HG03571 (cell line): ENCODE measurements at regions not wholly inside any gene's neighbourhood (a gene's known extent, or its start where the extent isn't known, plus 50 kb on each side); places are given as distances from the start of the nearest gene placed in this dataset.

ENCODE experiments used
- ATAC-seq: cut with Tn5 transposase; IDR thresholded peaks from one replicate; pipeline ENCODE4 v1.9.1; 2021; ENCODE audit not compliant: unreplicated experiment

DNA sequence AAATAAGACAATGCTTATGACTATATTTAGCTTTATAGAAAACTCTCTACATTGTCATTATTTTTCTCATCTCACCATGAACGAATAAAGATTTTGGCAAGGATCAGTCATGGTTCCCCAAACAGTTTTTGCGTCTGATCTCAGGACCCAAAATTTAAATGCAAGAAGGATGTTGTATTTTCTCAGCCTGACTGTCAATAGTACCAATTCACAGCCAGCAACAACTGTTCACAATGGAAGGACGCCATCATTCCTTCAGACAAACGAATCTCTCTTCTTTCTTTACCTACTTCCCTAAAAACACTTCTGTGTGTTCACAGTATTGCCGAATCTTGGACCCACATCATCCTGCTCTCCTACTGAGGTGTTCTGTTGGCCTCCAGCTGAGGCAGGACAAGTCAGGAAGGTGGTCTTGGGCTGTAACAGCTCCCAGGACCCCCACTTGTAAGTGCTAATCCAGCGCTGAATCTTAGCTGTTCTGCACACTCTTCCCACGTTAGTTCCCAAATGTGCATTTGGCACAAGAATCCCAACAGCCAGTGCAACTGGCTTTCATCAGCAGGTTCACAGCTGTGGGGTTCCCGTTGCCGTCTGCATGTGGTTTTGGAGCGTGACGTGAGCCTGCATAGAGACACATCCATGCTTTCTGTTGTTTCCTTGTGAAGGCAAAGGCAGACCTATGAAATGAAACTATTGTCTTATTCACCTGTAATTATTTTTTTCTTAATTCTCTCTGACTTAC lies 600.0 kb downstream of the QKI start:
- ATAC-seq: no peak

DNA sequence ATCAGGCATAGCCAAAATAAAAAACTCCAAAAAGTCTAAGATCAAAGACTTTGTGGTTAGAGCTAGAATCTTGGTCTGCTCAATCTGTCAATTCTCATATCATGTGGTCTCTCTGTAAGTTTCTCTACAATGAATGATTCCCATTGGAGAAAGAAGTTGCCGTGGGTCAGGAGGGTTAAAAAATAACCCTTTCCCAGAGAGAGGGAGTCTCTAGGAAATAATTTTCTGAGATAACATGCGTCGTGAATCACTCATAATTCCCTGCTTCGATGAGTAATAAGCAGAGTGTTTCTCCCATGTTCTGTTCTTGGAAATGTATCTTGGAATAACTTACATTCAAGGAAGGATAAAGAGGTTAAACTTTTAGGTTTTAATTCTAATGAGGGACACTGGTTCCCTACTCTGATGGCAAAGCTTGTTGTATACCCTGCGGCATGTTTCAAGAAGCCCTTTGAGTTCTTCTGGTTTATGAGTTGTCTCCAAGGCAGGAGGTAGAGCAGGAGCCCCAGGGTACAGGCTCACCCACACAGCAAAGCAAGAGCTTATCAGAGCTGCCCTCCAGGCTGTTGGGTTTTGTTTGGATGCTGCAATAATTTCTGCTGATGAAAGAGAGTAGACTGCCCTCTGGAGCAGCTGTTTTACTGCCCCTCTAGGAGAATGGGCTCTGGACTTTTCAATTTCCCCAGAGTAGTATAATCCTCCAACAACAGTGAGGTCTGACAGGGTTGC lies 599.1 kb downstream of the QKI start:
- no peak for ATAC-seq

DNA sequence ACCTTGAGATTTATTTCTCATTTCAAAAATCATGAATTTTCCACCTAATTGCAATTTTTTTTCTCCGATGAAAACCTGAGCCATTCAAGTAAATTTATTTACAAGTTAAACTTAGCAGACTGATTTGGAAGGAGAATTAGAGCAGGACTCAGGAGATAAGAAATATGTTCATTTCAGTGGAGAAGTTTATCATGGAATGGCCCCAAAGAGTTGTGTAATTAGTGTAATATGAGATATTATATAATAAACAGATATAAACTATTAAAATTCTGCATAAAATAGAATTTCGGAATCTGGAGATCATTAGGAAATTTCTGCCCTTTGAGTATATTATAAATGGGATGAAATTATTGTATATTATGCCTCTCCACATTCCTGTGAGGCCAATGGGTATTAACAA lies 596.8 kb downstream of the QKI start:
- no peak for ATAC-seq

- ATAC-seq: no peak
Measured at GRCh38 chr6:164010441-164011103, 596.1 kb downstream of the QKI start.

DNA sequence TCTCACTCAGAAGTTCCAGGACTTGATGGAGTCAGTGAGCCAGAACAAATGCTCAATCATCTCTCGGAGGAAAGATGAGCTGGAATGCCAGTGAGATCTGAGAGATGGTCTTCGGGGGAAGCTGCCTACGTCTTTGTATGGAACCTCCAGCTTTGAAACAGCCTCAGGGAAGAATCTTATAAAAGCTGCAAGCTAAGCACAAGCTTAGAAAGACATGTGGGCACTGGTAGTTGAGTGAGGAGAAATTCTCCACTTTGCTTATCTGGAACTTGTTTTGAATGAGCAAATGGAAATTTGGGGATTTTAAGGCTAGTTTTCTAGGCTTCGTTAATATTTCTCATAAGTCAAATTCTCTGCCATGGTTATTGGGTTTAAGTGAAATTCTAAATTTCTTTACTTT lies 594.4 kb downstream of the QKI start:
- no peak for ATAC-seq

DNA sequence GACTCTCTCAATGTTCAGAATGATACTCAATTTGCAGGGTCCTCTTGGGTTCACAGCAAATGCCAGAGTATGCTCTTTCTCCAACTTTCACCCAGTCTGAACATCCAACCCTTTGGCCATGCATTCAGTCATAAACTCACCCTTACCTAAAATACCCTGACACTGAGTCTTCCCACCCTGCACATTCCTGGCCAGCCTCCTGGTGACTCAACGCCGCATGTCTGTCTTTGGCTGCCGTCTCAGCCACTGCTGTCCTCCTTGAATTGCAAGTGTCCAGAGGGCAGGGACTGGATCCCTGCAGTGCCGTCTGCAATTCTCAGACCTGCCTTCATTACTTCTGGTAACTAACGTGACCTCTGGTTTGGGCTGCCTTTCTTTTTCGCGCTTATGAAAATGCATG lies 593.4 kb downstream of the QKI start:
- no peak for ATAC-seq

- ATAC-seq: no peak
Measured at GRCh38 chr6:164006459-164006858, 591.9 kb downstream of the QKI start.

GRCh38 chr6:164005004-164005711 lies 590.6 kb downstream of the QKI start:
- no peak for ATAC-seq

DNA sequence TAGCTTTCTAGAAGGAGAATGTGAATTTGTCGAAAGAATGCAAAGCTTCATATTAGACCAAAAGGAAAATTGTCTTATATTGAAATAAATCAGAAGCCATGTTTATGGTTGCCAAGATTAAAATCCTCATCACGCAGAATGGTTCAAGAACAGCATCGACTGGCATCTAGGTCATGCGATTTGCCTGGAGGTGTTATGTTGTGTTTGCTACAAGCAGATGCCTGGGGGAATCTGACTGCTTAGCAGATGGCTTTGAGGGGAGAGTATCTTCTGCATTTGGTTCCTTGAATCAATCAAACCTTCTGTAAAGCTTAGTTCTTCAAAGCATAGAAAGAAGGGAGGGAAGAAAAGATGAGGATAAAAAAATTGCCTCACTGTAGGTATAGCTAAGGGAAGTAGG lies 585.8 kb downstream of the QKI start:
- ATAC-seq: no peak

DNA sequence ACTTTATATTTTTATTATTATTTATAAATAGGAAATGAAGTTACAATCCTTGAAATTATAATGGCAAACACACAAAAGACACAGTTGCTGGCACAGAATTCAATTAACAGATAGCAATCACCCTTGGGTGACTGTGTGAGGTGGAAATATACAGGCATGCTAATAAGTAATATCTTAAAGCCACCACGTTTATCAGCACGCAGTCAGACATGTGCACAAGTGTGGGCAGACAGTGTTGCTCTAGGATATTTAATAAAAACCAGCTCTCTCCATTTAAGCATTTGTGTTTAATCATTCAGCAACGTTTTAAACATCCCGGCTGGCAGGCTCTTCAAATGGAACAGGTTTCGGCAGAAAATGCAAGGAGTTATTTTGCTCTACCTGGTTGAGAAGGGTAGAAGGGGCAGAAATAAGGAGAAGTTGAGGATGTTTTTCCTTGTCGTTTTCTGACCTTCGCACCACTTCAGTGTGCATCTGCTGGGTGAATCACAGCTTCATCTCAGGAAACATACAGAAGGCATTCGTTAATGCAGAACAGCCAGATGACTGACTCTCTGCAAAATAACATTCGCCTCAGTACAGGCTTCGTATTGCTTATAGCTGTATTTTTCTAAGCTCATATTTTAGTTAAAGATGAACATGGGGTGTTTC lies 585.1 kb downstream of the QKI start:
- ATAC-seq: no peak

DNA sequence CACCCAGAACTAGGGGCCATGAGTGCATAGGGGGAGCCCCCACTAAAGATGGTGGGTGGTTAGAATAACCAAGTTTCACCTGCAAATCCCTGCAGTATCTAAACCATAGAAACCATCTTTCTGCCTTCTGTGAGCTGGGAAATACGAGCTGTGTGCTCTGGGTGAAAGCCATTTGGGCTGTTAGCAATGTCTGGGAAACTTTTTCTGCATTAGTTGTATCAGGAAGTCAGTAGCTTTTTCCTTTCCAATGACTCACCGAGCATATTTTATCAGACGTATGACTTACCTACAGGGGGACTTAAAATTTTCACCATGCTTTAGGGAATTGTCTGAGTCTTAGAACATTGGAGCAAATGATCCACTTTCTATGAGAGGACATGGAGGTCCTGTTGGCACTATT lies 584.0 kb downstream of the QKI start:
- ATAC-seq: no peak

- ATAC-seq: no peak
Measured at GRCh38 chr6:163996491-163996890, 582.0 kb downstream of the QKI start.

DNA sequence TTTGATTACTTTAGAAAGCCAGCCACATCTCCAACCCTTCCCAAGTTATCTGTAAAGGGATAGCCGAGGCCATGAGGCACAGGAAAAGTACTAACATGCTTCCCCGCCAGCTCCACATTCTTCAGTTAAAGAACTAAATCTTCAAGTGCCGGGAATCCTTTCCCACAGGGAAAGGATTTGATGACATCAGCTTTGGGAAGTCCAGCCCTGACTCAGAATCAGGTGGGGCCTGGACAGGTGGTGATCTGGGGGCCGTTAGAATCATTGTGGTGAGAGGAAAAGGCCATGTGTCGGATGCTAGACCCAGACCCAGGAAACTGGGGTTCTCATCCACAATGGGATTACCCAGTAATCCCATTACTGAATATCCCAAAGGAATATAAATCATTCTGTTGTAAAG lies 580.0 kb downstream of the QKI start:
- no peak for ATAC-seq

DNA sequence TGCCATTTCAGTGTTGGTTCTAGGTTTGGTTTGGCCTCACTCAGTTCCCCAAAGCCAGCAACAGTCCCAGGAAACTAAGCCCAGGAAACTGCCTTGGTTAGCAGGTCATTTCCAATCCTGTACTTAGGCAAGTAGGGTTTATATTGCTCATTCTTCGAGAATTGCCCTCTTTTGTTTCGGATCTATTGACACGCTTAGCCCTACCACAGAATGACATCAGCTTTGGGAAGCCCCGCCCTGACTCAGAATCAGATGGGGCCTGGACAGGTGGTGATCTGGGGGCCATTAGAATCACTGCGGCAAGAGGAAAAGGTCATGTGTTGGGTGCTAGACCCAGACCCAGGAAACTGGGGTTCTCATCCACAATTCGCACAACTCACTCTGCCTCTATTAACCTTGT lies 578.2 kb downstream of the QKI start:
- ATAC-seq: no peak

GRCh38 chr6:163992056-163992455 lies 577.5 kb downstream of the QKI start:
- ATAC-seq: no peak

GRCh38 chr6:163991321-163991720 lies 576.8 kb downstream of the QKI start:
- no peak for ATAC-seq

- no peak for ATAC-seq
Measured at GRCh38 chr6:163986313-163986712, 571.8 kb downstream of the QKI start.

DNA sequence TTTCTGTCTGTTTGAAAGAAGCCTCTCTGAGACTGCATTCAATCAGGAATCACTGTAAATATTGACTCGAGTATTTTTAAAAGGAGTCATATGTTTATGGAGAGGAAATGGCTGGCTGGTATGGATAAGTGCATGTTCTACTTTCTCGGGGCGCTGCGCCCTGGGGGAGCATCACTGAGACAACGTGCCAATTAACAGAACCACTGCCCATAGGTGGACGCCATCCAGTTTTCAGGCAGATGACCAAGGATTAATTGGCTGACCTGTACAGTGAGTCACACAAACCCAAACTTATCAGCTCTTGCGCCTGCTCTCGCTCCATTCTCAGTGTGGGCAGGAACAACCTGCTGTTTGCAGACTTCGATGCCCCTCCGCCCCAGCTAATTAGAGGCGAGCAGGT lies 571.2 kb downstream of the QKI start:
- no peak for ATAC-seq

- ATAC-seq: no peak
Measured at GRCh38 chr6:163985040-163985439, 570.5 kb downstream of the QKI start.

DNA sequence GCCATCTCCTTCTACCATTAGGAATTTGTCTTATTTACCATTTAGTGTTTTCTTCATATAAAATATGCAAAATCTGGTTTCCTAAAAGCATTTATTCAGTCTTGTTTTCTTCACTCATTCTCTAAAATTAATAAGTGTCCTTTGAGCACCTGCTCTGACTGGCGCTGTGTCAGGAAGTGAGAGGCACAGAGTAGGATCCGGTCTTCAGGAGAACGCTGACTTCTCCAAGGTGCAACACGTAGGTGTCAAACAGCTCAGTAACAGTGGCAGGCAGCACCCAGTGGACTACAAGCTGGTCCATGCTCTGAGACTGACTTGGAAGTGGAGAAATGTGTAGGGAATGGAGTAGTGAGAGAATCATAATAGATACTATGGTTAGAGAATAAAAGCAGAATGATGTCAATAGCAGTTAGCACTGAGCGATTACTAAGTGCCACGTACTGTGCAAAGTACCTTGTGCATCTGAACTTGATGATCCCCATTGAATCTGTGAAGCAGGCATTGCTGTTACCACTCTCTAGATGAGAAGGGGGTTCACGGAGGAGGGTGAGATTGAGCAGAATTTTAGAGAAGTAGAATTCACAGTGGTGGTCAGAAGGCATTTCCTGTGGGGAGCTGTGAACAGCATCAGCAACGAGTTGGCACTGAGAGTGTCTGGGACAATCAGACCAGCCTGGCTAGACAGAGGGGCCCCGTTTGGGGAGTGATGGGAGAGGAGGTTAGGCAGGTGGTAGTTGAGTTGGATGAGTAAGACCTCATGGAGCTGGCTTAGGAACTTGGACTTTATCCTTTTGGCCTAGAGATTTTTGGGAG lies 569.8 kb downstream of the QKI start:
- ATAC-seq: no peak
